ENCODE measurements at regions not wholly inside any gene's neighbourhood (a gene's known extent, or its start where the extent isn't known, plus 50 kb on each side); places are given as distances from the start of the nearest gene placed in this dataset.

DNA sequence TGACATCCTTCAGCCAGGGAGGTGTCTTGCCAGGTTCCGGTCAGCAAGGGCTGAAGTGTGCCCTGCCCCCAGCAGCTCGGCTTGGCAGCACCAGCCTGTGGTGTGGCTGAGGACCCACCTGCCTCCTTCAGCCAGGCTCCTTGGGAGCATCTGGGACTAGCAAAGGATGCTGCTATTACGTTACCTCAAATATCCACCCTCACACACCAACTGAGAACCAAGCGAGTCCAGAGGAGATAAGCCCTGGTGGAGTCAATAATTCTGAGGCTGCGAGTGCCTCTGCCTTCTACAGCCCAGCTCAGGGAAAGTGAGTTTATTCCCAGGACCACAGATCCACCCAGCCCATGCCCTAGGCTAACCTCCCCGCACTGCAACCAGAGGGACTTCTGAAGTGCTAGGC lies 57.1 kb upstream of the FSTL4 start:
- ChIA-PET CTCF (no interaction called here), POLR2A (no interaction called here)
- no peak for DNase-seq (ENCODE audit: extremely low spot score)
- TF ChIP-seq FOXM1 (IDR thresholded peaks at IDR 0.05; ENCODE audit: borderline replicate concordance) (no peak), CTBP1 (IDR thresholded peaks at IDR 0.05; ENCODE audit: borderline replicate concordance) (no peak), L3MBTL2 (conservative IDR thresholded peaks at IDR 0.05) (no peak), NFRKB (IDR thresholded peaks at IDR 0.05) (no peak), TARDBP (IDR thresholded peaks at IDR 0.05) (no peak), BHLHE40 (IDR thresholded peaks at IDR 0.05; ENCODE audit: borderline replicate concordance) (no peak), SUZ12 (IDR thresholded peaks at IDR 0.05) (no peak), ZNF384 (IDR thresholded peaks at IDR 0.05) (no peak)
- TF ChIP-seq, protein P1, sequence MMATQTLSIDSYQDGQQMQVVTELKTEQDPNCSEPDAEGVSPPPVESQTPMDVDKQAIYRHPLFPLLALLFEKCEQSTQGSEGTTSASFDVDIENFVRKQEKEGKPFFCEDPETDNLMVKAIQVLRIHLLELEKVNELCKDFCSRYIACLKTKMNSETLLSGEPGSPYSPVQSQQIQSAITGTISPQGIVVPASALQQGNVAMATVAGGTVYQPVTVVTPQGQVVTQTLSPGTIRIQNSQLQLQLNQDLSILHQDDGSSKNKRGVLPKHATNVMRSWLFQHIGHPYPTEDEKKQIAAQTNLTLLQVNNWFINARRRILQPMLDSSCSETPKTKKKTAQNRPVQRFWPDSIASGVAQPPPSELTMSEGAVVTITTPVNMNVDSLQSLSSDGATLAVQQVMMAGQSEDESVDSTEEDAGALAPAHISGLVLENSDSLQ (IDR thresholded peaks at IDR 0.05): no peak

DNA sequence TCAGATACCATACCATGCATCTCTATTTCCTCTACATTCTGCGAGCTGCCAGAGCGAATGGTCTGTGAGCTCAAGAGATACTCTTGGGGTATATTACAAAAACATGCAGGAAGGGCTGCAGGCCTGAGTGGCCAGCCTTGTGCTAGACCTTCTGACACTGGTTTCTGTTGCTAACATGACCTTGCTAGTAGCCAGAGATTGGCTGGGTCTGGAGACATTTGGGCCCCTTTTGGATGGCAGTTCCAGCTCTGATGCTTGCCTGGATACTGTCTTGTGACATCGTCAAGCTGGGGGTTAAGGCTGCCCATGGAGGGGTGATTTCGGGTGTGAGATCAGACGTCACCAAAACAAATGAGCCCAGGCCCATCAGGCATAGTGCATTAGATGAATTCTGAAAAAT lies 56.1 kb upstream of the FSTL4 start:
- ChIA-PET CTCF (no interaction called here), POLR2A (no interaction called here)
- no peak for DNase-seq (ENCODE audit: extremely low spot score)
- TF ChIP-seq FOXA1 (IDR thresholded peaks at IDR 0.05) (no peak), HDGF (IDR thresholded peaks at IDR 0.05; ENCODE audit: borderline replicate concordance) (no peak), NFRKB (IDR thresholded peaks at IDR 0.05) (no peak), SP1 (IDR thresholded peaks at IDR 0.05) (no peak), CTBP1 (IDR thresholded peaks at IDR 0.05; ENCODE audit: borderline replicate concordance) (no peak), ZNF384 (IDR thresholded peaks at IDR 0.05) (no peak)

DNA sequence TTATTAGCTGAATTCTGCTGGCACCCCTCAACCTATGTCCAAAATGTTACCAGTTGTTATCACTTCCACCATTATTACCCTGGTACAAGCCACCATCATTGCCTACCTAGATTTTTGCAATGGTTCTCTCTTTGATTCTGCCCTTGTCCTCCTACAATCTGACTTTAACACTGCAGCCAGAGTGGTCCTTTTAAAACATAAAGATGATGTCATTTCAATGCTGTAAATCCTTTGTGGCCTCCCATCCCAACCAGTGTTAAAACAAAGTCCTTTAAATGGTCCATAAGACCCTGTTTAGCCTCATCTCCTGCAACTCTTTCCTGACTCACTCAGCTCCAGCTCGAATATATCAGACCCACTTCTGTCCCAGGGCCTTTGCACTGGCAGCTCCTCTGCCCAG lies 54.9 kb upstream of the FSTL4 start:
- no peak for DNase-seq (ENCODE audit: extremely low spot score)
- CTCF ChIA-PET: interaction anchor here (0.6 kb wide), 1 partner anchor 67 kb away, joined by 3 read pairs; no protein-coding TSS in a partner anchor
- TF ChIP-seq HDGF (IDR thresholded peaks at IDR 0.05; ENCODE audit: borderline replicate concordance) (no peak), ZNF384 (IDR thresholded peaks at IDR 0.05) (no peak), CTBP1 (IDR thresholded peaks at IDR 0.05; ENCODE audit: borderline replicate concordance) (no peak), SP1 (IDR thresholded peaks at IDR 0.05) (no peak), ELF4 (IDR thresholded peaks at IDR 0.05) (no peak), LEF1 (IDR thresholded peaks at IDR 0.05; ENCODE audit: borderline replicate concordance) (no peak)
- POLR2A ChIA-PET: no interaction called here

DNA sequence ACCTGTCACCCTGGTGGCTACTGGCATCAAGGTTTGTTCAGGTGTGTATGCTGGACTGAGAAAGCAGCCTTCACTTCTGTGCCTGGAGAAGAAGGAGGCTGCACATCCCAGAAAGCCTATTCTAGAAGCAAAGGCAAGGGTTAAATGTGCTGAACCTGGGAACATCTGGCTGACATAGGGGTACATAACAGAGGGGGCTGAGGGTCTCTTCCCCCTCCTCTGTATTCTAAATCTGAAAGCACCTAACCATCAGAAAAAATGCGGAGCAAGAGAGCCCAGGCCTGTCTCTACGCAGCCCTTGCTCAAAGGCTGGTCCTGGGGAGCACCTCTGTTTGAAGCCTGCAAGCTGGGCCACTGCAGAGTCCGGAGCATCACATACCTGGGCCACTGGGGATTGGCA lies 53.2 kb upstream of the FSTL4 start:
- no peak for DNase-seq (ENCODE audit: extremely low spot score)
- CTCF ChIA-PET: no interaction called here
- TF ChIP-seq CTBP1 (IDR thresholded peaks at IDR 0.05; ENCODE audit: borderline replicate concordance) (no peak), ARNT (IDR thresholded peaks at IDR 0.05) (no peak)
- POLR2A ChIA-PET: no interaction called here

DNA sequence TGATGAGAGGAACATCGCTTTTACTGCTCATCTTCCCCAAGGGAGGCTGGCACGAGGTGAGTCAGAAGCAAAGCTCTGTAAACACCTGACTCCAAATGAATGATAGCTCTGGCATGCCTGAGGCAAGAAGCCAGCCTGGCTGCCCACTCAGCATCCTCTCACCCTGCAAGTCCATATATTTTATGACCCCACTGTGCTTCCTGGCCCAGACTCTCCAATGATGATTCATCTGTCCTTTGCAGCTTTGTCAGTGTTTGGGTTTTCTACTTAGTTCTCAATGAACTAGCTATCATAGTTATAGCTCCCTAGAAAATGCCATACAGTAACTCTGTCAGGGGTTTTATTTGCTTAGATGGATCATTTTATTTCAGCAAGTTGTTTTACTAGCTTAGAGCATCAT lies 52.1 kb upstream of the FSTL4 start:
- no peak for TF ChIP-seq HDGF (IDR thresholded peaks at IDR 0.05; ENCODE audit: borderline replicate concordance)
- no peak for TF ChIP-seq CTBP1 (IDR thresholded peaks at IDR 0.05; ENCODE audit: borderline replicate concordance)
- no peak for TF ChIP-seq TARDBP (IDR thresholded peaks at IDR 0.05)
- TF ChIP-seq FOXA1 (IDR thresholded peaks at IDR 0.05): no peak
- TF ChIP-seq, protein P1 (IDR thresholded peaks at IDR 0.05): no peak
- no peak for TF ChIP-seq ZNF384 (IDR thresholded peaks at IDR 0.05)
- no peak for TF ChIP-seq BHLHE40 (IDR thresholded peaks at IDR 0.05; ENCODE audit: borderline replicate concordance)
- TF ChIP-seq SUZ12 (IDR thresholded peaks at IDR 0.05): no peak
- no peak for TF ChIP-seq FOXK2 (IDR thresholded peaks at IDR 0.05)
- no peak for TF ChIP-seq ARNT (IDR thresholded peaks at IDR 0.05)
- no peak for DNase-seq (ENCODE audit: extremely low spot score)
- ChIA-PET CTCF (no interaction called here), POLR2A (no interaction called here)

DNA sequence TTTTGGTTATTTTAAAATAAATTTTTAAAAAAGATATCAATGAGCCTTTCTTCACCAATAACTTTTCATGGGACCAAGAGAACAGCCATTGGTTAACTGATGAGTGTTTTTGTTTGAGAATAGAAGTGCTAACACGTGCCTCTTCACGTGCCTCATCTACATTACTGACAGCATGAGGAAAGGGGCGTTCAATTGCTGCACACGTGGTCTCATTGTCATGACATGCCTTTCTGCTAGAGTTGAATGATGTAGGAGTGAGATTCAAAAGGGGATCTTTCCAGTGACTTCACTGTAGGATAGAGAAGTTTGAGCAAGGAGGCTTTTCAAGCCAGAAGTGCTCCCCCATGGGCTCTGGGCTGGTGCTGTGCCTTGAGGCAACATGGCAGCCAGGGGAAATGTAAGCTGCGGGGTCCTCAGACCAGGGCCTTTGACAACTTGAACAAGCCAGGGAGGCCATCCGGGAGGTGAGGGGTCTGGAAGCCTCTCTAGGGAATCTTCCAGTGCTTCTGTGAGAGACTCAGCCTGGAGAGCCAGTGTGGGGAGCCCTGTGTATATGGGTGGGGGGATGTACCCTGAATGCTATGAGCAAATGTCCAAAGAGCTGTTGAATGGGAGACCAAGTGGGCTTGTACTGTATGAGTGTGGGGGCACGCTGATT lies 51.2 kb upstream of the FSTL4 start:
- CTCF ChIA-PET: no interaction called here
- TF ChIP-seq ZNF384 (IDR thresholded peaks at IDR 0.05): no peak
- TF ChIP-seq L3MBTL2 (conservative IDR thresholded peaks at IDR 0.05): no peak
- no peak for TF ChIP-seq FOXA1 (IDR thresholded peaks at IDR 0.05)
- no peak for TF ChIP-seq SP1 (IDR thresholded peaks at IDR 0.05)
- no peak for TF ChIP-seq TARDBP (IDR thresholded peaks at IDR 0.05)
- no peak for TF ChIP-seq LEF1 (IDR thresholded peaks at IDR 0.05; ENCODE audit: borderline replicate concordance)
- no peak for TF ChIP-seq SUZ12 (IDR thresholded peaks at IDR 0.05)
- TF ChIP-seq, protein P1 (IDR thresholded peaks at IDR 0.05): no peak
- no peak for TF ChIP-seq FOXK2 (IDR thresholded peaks at IDR 0.05)
- no peak for TF ChIP-seq ELF4 (IDR thresholded peaks at IDR 0.05)
- no peak for TF ChIP-seq BHLHE40 (IDR thresholded peaks at IDR 0.05; ENCODE audit: borderline replicate concordance)
- DNase-seq (ENCODE audit: extremely low spot score): no peak
- POLR2A ChIA-PET: no interaction called here

DNA sequence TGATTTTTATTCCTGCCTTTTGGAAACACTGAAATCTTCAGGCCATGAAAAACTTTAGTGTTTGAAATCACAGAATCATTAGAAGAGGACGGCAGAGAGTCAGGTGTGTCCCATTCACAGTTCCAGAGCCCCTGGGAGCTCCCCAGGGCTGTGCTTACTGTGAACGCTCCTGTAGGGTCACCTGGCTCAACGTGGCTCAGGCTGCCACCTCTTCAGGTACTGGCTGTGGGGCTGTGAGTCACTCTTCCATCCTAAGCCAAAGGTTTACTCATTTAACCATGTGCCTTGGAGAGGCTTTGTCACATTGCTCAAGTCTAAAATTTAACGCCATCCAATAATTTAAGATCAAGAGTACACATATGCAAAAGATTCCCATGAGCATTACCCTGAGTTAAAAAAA lies 50.2 kb upstream of the FSTL4 start:
- CTCF ChIA-PET: no interaction called here
- DNase-seq (ENCODE audit: extremely low spot score): no peak
- TF ChIP-seq SUZ12 (IDR thresholded peaks at IDR 0.05) (no peak), LEF1 (IDR thresholded peaks at IDR 0.05; ENCODE audit: borderline replicate concordance) (no peak), SP1 (IDR thresholded peaks at IDR 0.05) (no peak), FOXK2 (IDR thresholded peaks at IDR 0.05) (no peak), FOXA1 (IDR thresholded peaks at IDR 0.05) (no peak), NFRKB (IDR thresholded peaks at IDR 0.05) (no peak), L3MBTL2 (conservative IDR thresholded peaks at IDR 0.05) (no peak), ELF4 (IDR thresholded peaks at IDR 0.05) (no peak), ARNT (IDR thresholded peaks at IDR 0.05) (no peak)
- TF ChIP-seq, protein P1 (IDR thresholded peaks at IDR 0.05): no peak
- POLR2A ChIA-PET: no interaction called here

All from HEK293T (cell line).